Mesendoderm (in vitro differentiated cells): ENCODE measurements at regions not wholly inside any gene's neighbourhood (a gene's known extent, or its start where the extent isn't known, plus 50 kb on each side); places are given as distances from the start of the nearest gene placed in this dataset.

Source experiments
- DNase-seq: peaks from one replicate; pipeline ENCODE4 v3.0.0; 2013
- H2AK5ac ChIP-seq: 2 replicates; pipeline ENCODE4 v1.6.1; 2013; ENCODE audit warnings: low read length, inconsistent platforms
- H2BK120ac ChIP-seq: 2 replicates; pipeline ENCODE4 v1.6.1; 2013; ENCODE audit warnings: low read depth, mild to moderate bottlenecking, low read length, moderate library complexity, mixed read lengths
- H2BK15ac ChIP-seq: replicated peaks from 2 replicates; pipeline ENCODE4 v1.6.1; 2013; ENCODE audit warnings: low read depth, mild to moderate bottlenecking, moderate library complexity
- H2BK5ac ChIP-seq: 2 replicates; pipeline ENCODE4 v1.6.1; 2013; ENCODE audit warnings: low read length, inconsistent platforms
- H3K18ac ChIP-seq: 2 replicates; pipeline ENCODE4 v1.6.1; 2013; ENCODE audit warnings: mild to moderate bottlenecking, low read length, mixed read lengths
- H3K23ac ChIP-seq: one replicate; pipeline ENCODE4 v1.6.1; 2013; ENCODE audit warnings: low read length
- H3K27ac ChIP-seq: 2 replicates; pipeline ENCODE4 v1.5.1; 2013; ENCODE audit warnings: low read depth, mild to moderate bottlenecking, inconsistent platforms, low read length, moderate library complexity
- H3K27me3 ChIP-seq: 2 replicates; pipeline ENCODE4 v1.6.1; 2013; ENCODE audit warnings: low read length, control low read depth, mild to moderate bottlenecking, inconsistent platforms; ENCODE audit not compliant: insufficient read depth, poor library complexity
- H3K36me3 ChIP-seq: 2 replicates; pipeline ENCODE4 v1.6.1; 2013; ENCODE audit warnings: low read length, inconsistent platforms; ENCODE audit not compliant: control insufficient read depth, insufficient read depth
- H3K4ac ChIP-seq: one replicate; pipeline ENCODE4 v1.6.1; 2013; ENCODE audit warnings: low read depth, mild to moderate bottlenecking, low read length, moderate library complexity
- H3K4me1 ChIP-seq: 2 replicates; pipeline ENCODE4 v1.6.1; 2013; ENCODE audit warnings: low read depth, low read length, inconsistent platforms; ENCODE audit not compliant: control insufficient read depth
- H3K4me2 ChIP-seq: 2 replicates; pipeline ENCODE4 v1.6.1; 2013; ENCODE audit warnings: low read length
- H3K4me3 ChIP-seq: 2 replicates; pipeline ENCODE4 v1.5.1; 2013; ENCODE audit warnings: mild to moderate bottlenecking, low read length
- H3K56ac ChIP-seq: one replicate; pipeline ENCODE4 v1.6.1; 2013; ENCODE audit warnings: low read length
- H3K79me1 ChIP-seq: 2 replicates; pipeline ENCODE4 v1.6.1; 2013; ENCODE audit warnings: low read length, inconsistent platforms
- H3K79me2 ChIP-seq: 2 replicates; pipeline ENCODE4 v1.6.1; 2013; ENCODE audit warnings: mild to moderate bottlenecking, low read length; ENCODE audit not compliant: control insufficient read depth, insufficient read depth
- H3K9ac ChIP-seq: 2 replicates; pipeline ENCODE4 v1.6.1; 2013; ENCODE audit warnings: low read length, inconsistent platforms
- H4K5ac ChIP-seq: one replicate; pipeline ENCODE4 v1.6.1; 2013; ENCODE audit warnings: low read length
- H4K8ac ChIP-seq: one replicate; pipeline ENCODE4 v1.6.1; 2013; ENCODE audit warnings: low read depth, mild to moderate bottlenecking, control low read depth, low read length, moderate library complexity
- WGBS: extraction: QIAGEN DNeasy Blood & Tissue Kit; methylation state at CpG from one replicate; pipeline ENCODE4 v1.1.7; 2013; ENCODE audit warnings: low lambda C conversion rate, missing lambda C conversion rate; ENCODE audit not compliant: insufficient coverage; ENCODE audit errors: extremely low coverage; 5-methylcytosine and 5-hydroxymethylcytosine counted together

- Histone ChIP-seq H3K27ac (no peak overlapping the region), H3K23ac (no peak overlapping the region), H3K4me1 (no peaks in the 10 kb centered on the region), H2BK5ac (no peak overlapping the region), H3K4me3 (no peak overlapping the region), H4K5ac (no peak overlapping the region), H4K8ac (no peak overlapping the region), H3K79me1 (no peaks in the 10 kb centered on the region), H3K56ac (no peak overlapping the region), H2AK5ac (no peak overlapping the region), H3K79me2 (no peaks in the 10 kb centered on the region), H3K9ac (no peak overlapping the region), H3K4ac (no peak overlapping the region), H3K4me2 (no peak overlapping the region), H3K36me3 (no peaks in the 10 kb centered on the region), H3K18ac (no peak overlapping the region), H3K27me3 (no peaks in the 10 kb centered on the region), H2BK15ac (no peak overlapping the region), H2BK120ac (no peak overlapping the region)
- no peak for DNase-seq
These were observed 52.3 kb downstream of the HDGFL1 start for GRCh38 chr6:22621701-22622100.

- Histone ChIP-seq H3K79me1 (no peaks in the 10 kb centered on the region), H2AK5ac (no peak overlapping the region), H2BK5ac (no peak overlapping the region), H4K8ac (no peak overlapping the region), H4K5ac (no peak overlapping the region), H3K4me2 (no peak overlapping the region), H2BK15ac (no peak overlapping the region), H3K4ac (no peak overlapping the region), H3K27me3 (no peaks in the 10 kb centered on the region), H3K23ac (no peak overlapping the region), H3K36me3 (no peaks in the 10 kb centered on the region), H3K56ac (no peak overlapping the region), H3K4me1 (no peaks in the 10 kb centered on the region), H3K9ac (no peak overlapping the region), H3K27ac (no peak overlapping the region), H2BK120ac (no peak overlapping the region), H3K18ac (no peak overlapping the region), H3K79me2 (no peaks in the 10 kb centered on the region), H3K4me3 (no peak overlapping the region)
- DNase-seq, result no peak
These were observed 53.0 kb downstream of the HDGFL1 start for GRCh38 chr6:22622351-22622750.

- WGBS, result no CpG with 5 or more reads among the region's 3 CpGs
- no peak overlapping the region for H3K27ac ChIP-seq
- H3K36me3 ChIP-seq, result no peaks in the 10 kb centered on the region
- no peak overlapping the region for H4K5ac ChIP-seq
- H3K18ac ChIP-seq, result no peak overlapping the region
- no peaks in the 10 kb centered on the region for H3K79me2 ChIP-seq
- H3K4me1 ChIP-seq, result no peaks in the 10 kb centered on the region
- no peak overlapping the region for H3K4ac ChIP-seq
- no peak overlapping the region for H3K4me3 ChIP-seq
- no peak overlapping the region for H4K8ac ChIP-seq
- H3K23ac ChIP-seq, result no peak overlapping the region
- H3K9ac ChIP-seq, result no peak overlapping the region
- no peak overlapping the region for H2BK5ac ChIP-seq
- H2BK120ac ChIP-seq, result no peak overlapping the region
- H2BK15ac ChIP-seq, result no peak overlapping the region
- DNase-seq, result no peak
- H3K79me1 ChIP-seq, result no peaks in the 10 kb centered on the region
- H3K4me2 ChIP-seq, result no peak overlapping the region
- no peak overlapping the region for H3K56ac ChIP-seq
- no peaks in the 10 kb centered on the region for H3K27me3 ChIP-seq
- no peak overlapping the region for H2AK5ac ChIP-seq
These were observed 53.4 kb downstream of the HDGFL1 start for GRCh38 chr6:22622813-22623212.

DNA sequence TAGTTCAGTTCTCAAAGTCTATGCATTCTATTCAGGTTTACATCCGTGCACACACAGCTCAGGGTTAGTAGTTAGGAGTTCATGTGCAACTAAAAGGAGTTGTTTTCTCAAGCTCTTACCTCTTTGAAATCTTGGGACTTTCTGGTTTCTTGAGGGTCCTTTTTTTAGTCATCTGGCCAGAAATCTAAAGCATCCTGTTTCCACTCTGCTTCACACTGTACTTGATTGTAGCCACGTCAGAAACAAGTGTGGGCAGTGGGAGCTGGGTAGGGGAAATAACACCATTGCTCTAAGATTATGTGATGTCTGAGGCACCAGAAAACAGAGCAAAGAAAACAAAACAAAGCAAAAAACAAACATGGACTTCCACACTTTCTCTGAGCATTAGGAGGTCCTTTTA, 58.3 kb downstream of the HDGFL1 start:
- no CpG with 5 or more reads among the region's 2 CpGs for WGBS
- no peak for DNase-seq
- H3K18ac ChIP-seq, result no peak overlapping the region
- H3K27ac ChIP-seq, result no peak overlapping the region
- H3K4me2 ChIP-seq, result no peak overlapping the region
- no peak overlapping the region for H3K9ac ChIP-seq
- H3K4me3 ChIP-seq, result no peak overlapping the region
- H3K23ac ChIP-seq, result no peak overlapping the region
- no peak overlapping the region for H2AK5ac ChIP-seq
- no peak overlapping the region for H3K4ac ChIP-seq
- H4K5ac ChIP-seq, result no peak overlapping the region
- H3K79me1 ChIP-seq, result no peaks in the 10 kb centered on the region
- no peak overlapping the region for H2BK120ac ChIP-seq
- H3K79me2 ChIP-seq, result no peaks in the 10 kb centered on the region
- H4K8ac ChIP-seq, result no peak overlapping the region
- no peaks in the 10 kb centered on the region for H3K27me3 ChIP-seq
- no peaks in the 10 kb centered on the region for H3K4me1 ChIP-seq
- H3K56ac ChIP-seq, result no peak overlapping the region
- no peaks in the 10 kb centered on the region for H3K36me3 ChIP-seq
- H2BK5ac ChIP-seq, result no peak overlapping the region
- no peak overlapping the region for H2BK15ac ChIP-seq

DNA sequence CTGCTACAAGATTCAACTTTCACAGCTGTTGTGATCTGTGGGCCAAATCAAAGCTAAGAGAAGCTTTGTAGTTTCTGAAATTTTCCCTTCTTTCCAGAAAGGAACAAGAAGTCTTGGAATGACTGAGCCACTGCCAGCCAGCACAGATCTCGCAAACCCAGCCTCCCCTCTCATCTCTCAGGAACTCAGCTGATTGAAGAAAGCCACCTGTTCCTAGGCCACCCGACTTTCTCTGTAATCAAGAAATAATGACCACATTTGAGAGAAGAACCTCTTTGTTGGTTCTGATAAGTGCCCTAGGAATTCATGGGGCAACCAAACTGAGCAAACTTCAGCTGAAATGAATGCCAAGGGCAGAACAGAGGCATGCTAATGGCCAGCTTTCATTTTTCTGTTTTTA, 61.7 kb downstream of the HDGFL1 start:
- Histone ChIP-seq H2BK5ac (no peak overlapping the region), H2BK15ac (no peak overlapping the region), H3K27me3 (no peaks in the 10 kb centered on the region), H4K8ac (no peak overlapping the region), H3K79me2 (no peaks in the 10 kb centered on the region), H4K5ac (no peak overlapping the region), H3K4ac (no peak overlapping the region), H3K4me3 (no peak overlapping the region), H2AK5ac (no peak overlapping the region), H3K23ac (no peak overlapping the region), H3K9ac (no peak overlapping the region), H3K27ac (no peak overlapping the region), H3K56ac (no peak overlapping the region), H2BK120ac (no peak overlapping the region), H3K4me2 (no peak overlapping the region), H3K79me1 (no peaks in the 10 kb centered on the region), H3K36me3 (no peaks in the 10 kb centered on the region), H3K18ac (no peak overlapping the region), H3K4me1 (no peaks in the 10 kb centered on the region)
- DNase-seq, result no peak
- no CpG with 5 or more reads among the region's 2 CpGs for WGBS

DNA sequence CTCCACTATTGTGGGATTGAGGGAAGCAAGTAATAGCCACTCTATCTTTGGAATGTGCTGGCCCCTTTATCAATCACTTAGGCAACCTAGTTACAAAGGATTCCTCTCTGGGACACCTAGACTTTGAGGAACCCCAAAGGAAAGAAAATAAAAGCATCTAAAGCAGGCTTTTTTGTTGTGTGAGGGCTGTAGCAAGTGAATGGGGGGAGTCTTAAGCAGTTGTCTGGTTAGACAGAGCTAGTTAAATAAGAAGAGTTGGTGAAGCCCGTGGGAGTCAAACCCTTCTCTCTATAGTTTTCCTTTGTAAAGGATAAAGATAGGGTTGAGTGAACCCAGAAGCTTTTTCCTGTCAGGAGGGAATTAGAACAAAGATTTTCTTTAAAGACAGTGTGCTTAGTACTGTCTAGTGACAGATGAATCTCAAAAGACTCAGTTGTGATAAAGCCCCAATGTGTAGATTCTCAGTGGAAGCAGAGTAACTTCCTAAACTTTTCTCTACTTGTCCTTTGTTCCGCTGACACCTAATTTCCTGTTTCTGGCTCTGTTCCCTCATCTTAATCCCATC, 63.3 kb downstream of the HDGFL1 start:
- Histone ChIP-seq H3K4me3 (no peak overlapping the region), H3K27ac (no peak overlapping the region)
- no CpG with 5 or more reads among the region's 2 CpGs for WGBS

More for the DNA sequence above, 63.3 kb downstream of the HDGFL1 start:
- H2AK5ac ChIP-seq, result no peak overlapping the region
- H3K27me3 ChIP-seq, result no peaks in the 10 kb centered on the region
- no peak overlapping the region for H2BK15ac ChIP-seq
- no peak overlapping the region for H4K5ac ChIP-seq
- H3K79me1 ChIP-seq, result no peaks in the 10 kb centered on the region
- H2BK120ac ChIP-seq, result no peak overlapping the region
- H3K56ac ChIP-seq, result no peak overlapping the region
- DNase-seq, result peak; percentile 23
- H4K8ac ChIP-seq, result no peak overlapping the region
- H3K4me1 ChIP-seq, result no peaks in the 10 kb centered on the region
- no peak overlapping the region for H3K4ac ChIP-seq
- no peak overlapping the region for H3K9ac ChIP-seq
- no peaks in the 10 kb centered on the region for H3K36me3 ChIP-seq
- no peak overlapping the region for H3K18ac ChIP-seq
- no peaks in the 10 kb centered on the region for H3K79me2 ChIP-seq
- no peak overlapping the region for H2BK5ac ChIP-seq
- no peak overlapping the region for H3K23ac ChIP-seq
- no peak overlapping the region for H3K4me2 ChIP-seq
